ENCODE measurements at regions not wholly inside any gene's neighbourhood (a gene's known extent, or its start where the extent isn't known, plus 50 kb on each side); places are given as distances from the start of the nearest gene placed in this dataset.

DNA sequence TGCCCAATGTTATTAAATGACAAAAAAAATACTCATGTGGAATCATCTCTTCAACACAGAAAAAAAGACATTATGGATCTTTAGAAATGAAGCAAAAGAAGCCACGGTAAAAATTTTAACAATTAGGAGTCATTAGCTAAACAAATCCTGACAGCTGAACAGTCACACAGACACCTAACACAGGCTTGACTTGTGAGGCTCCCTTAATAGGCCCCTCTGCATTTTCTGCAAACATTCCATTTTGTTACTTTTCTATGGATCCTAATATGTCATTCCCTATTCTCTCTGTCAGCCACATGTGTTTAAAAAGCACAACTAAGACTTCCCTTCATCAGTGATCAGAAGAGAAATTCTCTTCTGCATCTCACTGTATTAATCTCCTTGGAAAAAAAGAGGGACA lies 1331.5 kb downstream of the CDH8 start:
- TF ChIP-seq, protein P1, sequence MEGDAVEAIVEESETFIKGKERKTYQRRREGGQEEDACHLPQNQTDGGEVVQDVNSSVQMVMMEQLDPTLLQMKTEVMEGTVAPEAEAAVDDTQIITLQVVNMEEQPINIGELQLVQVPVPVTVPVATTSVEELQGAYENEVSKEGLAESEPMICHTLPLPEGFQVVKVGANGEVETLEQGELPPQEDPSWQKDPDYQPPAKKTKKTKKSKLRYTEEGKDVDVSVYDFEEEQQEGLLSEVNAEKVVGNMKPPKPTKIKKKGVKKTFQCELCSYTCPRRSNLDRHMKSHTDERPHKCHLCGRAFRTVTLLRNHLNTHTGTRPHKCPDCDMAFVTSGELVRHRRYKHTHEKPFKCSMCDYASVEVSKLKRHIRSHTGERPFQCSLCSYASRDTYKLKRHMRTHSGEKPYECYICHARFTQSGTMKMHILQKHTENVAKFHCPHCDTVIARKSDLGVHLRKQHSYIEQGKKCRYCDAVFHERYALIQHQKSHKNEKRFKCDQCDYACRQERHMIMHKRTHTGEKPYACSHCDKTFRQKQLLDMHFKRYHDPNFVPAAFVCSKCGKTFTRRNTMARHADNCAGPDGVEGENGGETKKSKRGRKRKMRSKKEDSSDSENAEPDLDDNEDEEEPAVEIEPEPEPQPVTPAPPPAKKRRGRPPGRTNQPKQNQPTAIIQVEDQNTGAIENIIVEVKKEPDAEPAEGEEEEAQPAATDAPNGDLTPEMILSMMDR (IDR thresholded peaks at IDR 0.05), result no peak
- no peak for TF ChIP-seq POLR2A (IDR thresholded peaks at IDR 0.05)
- no peak for TF ChIP-seq EP300 (IDR thresholded peaks at IDR 0.05)

Data from ovary (tissue), 3 donors.